ENCODE measurements at regions not wholly inside any gene's neighbourhood (a gene's known extent, or its start where the extent isn't known, plus 50 kb on each side); places are given as distances from the start of the nearest gene placed in this dataset.
A peak's percentile ranks its signal among the peaks of the same experiment; 100 is the strongest.
"Not testable (repeated sequence)": the region's sequence is repeated elsewhere in the genome, so short reads cannot be mapped to it uniquely, and the experiment has no call there.

DNA sequence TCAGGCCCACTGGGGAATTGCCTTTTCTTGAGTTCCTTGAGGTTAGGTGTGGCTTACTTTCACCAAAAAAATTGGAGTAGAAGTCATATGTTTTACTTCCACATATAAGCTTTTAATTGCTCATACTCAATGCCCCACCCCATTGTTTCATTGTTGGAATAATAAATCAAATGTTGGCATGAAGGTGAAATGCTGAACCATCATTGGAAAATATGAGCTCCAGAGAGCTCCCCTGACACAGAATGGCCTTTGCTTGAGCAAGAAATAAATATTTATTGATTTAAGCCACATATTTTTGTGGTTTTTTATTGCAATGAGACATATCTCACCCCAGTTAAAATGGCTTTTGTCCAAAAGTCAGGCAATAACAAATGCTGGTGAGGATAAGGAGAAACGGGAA, 167.3 kb upstream of the SRD5A2 start:
- no peak for ATAC-seq

GRCh38 chr2:31739161-31739560, 158.4 kb upstream of the SRD5A2 start:
- intact Hi-C loops (cut with DNase I): no loop called here
- no peak for ATAC-seq
- DNase-seq: no peak

More for the DNA sequence above, 167.3 kb upstream of the SRD5A2 start:
- no peak for DNase-seq
- intact Hi-C loops (cut with DNase I): no loop called here

- ATAC-seq (no peak), DNase-seq (no peak)
- intact Hi-C loops (cut with DNase I): no loop called here
Measured at GRCh38 chr2:31736695-31737454, 156.1 kb upstream of the SRD5A2 start.

DNA sequence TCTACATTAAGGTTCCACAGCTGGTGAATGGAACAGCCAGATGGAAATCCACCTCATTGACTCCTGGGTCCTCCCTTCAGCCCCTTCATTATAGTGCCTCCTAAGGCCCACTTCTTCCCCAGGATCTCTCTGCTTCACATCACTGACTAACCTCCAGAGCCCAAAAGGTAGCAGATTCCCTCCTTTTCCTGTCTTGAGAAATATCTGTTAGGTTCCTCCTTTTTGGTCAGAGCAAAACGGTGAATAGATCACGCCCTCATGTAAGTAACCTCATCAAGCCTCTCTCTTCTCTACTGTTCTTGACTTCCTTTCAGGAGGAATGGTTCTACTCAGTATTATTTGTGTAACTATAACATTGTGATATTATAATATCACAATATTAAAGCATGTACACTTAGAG, 155.0 kb upstream of the SRD5A2 start:
- DNase-seq (no peak), ATAC-seq (no peak)
- intact Hi-C loops (cut with DNase I): no loop called here

DNA sequence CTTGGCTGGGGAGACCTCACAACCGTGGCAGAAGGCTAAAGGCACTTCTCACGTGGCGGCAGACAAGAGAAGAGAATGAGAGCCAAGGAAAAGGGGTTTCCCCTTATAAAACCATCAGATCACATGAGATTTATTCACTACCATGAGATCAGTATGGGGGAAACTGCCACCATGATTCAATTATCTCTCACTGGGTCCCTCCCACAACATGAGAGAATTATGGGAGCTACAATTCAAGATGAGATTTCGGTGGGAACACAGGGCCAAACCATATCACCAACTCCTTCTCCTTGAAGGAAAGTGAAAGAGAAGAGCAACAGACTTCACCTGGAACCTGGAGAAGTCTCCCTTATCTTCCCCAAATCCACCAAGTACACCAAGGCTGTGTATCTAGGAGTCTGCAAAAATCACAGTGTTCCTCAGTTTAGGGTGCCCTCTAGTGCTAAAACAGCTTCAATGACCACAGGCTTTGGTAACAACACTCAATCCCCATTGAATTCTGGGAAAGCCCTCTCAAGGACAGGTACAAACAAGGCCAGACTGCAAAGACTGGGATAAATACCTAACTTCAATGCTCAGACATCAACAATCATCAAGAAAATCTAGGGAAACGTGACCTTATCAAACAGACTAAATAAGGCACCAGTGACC, 148.8 kb upstream of the SRD5A2 start:
- intact Hi-C loops (cut with DNase I): no loop called here
- DNase-seq: no peak
- no peak for ATAC-seq

DNA sequence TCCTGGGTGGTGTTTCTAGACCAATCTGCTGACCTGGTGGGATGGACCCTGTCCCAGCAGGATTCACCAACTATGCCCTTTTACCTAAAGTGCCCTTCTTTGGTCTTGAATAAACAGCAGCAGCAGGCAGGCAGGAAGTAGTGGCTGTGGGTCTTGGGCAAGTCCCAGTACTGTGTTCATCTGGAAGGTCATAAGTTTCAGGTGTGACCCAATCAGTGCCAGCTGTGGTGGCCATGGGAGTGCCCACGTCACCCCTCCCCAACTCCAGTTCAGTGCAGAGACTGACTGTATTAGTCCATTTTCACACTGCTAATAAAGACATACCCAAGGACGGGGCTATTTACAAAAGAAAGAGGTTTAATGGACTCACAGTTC, 148.3 kb upstream of the SRD5A2 start:
- no peak for DNase-seq
- no peak for ATAC-seq

DNA sequence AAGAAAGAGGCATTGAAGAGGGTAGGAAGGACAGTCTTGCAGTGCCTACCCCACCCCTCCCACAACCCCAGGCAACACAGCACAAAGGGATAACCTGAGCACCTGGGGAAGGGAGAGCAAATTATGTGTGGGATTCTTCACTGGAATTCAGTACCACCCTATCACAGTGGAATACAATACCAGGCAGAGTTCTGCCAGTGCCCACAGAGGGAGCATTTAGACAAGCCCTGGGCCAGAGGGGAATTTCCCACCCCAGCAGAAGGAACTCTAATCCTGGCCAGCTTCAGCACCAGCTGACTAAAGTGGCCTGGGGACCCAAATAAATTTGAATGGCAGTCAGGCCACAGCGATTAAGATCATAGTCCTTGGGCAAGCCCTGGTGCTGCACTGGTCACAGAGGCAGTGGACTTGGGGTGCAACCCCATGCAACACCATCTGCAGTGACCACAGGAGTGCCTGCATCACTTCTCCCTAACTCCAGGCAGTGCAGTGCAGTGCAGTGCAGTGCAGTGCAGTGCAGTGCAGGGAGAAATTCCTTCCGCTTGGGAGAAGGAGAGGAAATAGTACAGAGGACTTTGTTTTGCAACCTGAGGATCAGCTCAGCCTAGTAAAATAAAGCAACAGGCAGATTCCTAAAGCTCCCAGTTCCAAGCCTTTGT, 147.8 kb upstream of the SRD5A2 start:
- ATAC-seq (no peak), DNase-seq (no peak)
- intact Hi-C loops (cut with DNase I): no loop called here

More for the DNA sequence above, 148.3 kb upstream of the SRD5A2 start:
- intact Hi-C loops (cut with DNase I): no loop called here

DNA sequence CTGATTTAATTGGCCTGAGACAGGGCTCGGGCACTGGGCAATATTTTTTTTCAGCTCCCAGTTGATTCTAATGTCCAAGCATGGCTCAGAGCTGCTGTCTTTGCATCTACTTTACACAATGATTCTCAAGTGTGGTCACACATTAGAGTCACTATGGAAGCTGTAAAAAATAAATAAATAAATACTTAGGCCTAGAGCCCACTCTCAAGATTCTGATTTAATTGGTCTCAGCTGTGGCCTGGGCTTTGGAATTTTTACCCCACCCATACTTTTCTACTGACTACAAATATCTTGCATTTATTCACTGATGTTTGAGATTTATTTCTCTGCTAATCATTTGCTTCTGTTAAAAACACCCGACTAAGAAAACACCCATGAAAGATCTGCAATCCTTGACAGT, 145.7 kb upstream of the SRD5A2 start:
- no peak for ATAC-seq

GRCh38 chr2:31725444-31725843, 144.7 kb upstream of the SRD5A2 start:
- intact Hi-C loops (cut with DNase I): no loop called here
- no peak for DNase-seq
- ATAC-seq: no peak

More for the DNA sequence above, 145.7 kb upstream of the SRD5A2 start:
- intact Hi-C loops (cut with DNase I): no loop called here
- DNase-seq: no peak

- DNase-seq (no peak), ATAC-seq (no peak)
- intact Hi-C loops (cut with DNase I): no loop called here
Measured at GRCh38 chr2:31711737-31712136, 131.0 kb upstream of the SRD5A2 start.

- DNase-seq (no peak), ATAC-seq (no peak)
- intact Hi-C loops (cut with DNase I): no loop called here
Measured at GRCh38 chr2:31710121-31710520, 129.4 kb upstream of the SRD5A2 start.

- no peak for DNase-seq
- ATAC-seq: no peak
- intact Hi-C loops (cut with DNase I): no loop called here
Measured at GRCh38 chr2:31707992-31708391, 127.3 kb upstream of the SRD5A2 start.

DNA sequence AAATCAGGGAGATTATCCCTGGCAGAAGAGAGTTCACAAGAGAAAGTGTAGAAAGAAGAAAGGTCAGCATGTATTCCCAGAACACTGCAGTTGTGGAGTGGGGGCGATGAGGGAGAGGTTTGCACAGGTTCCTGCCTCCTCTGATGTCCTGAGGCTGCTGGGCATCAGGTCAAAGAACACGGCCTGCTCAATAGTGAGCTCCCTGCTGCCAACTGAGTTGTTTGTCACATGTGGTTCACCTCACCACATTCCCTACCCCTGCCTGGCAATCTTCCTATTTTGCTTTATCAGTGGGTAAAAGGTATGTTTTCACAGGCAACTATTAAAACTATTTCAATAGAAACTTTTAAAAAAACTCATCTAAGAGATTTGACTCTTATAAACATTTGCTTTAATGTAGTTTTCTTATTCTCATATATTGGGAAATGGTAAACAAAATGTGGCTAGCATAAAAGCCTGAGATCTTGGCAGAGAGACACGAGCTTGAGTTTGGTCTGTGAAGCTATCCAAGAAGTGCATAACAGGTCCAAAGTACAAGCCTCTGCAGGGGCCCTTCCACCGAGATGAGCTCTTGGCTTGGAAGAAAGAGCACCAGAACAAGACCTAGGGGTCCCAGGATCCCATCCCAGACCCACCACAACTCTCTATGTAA, 123.9 kb upstream of the SRD5A2 start:
- intact Hi-C loops (cut with DNase I): no loop called here
- ATAC-seq: peak in 1 of 2 donors; percentile 72
- no peak for DNase-seq

DNA sequence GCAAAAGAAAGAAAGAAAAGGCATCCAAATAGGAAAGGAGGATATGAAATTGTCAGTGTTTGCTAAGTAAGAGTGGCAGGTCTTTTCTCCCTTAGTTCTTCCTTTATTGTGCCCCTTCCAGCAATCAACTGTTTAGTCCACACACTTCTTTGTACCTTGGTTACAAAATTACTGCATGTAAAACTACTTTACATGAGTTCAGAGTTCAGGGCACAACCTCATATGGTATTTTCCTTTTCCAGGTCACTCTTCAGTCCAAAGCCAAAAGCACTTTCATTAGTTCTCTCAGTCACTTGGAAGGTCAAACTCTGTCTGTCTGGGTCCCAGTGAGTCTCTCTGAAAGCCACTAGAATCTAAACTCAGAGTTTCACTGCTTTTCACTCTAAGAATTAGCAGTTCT, 122.5 kb upstream of the SRD5A2 start:
- intact Hi-C loops (cut with DNase I): no loop called here
- ATAC-seq (no peak), DNase-seq (no peak)

GRCh38 chr2:31698722-31699121, 118.0 kb upstream of the SRD5A2 start:
- intact Hi-C loops (cut with DNase I): no loop called here
- no peak for ATAC-seq
- DNase-seq: no peak

DNA sequence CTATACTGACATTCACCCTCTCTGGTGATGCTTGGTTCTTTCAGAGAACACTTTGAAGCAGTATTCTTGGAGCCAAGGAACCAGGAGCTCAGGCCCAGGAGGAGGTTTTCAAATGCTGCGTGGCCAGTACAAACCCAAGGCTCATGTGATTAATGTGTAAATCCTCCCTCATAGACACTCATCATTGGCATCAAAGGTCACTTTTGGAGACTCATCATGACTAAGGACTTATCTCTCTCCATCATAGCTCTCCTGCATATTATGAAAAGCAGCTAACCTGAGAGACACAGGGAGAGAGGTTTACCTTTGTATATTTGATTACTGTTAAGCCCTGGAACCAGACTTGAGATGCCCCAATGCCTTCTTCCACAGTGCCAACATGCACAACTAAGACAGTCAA, 115.3 kb upstream of the SRD5A2 start:
- ATAC-seq (no peak), DNase-seq (no peak)
- intact Hi-C loops (cut with DNase I): no loop called here

DNA sequence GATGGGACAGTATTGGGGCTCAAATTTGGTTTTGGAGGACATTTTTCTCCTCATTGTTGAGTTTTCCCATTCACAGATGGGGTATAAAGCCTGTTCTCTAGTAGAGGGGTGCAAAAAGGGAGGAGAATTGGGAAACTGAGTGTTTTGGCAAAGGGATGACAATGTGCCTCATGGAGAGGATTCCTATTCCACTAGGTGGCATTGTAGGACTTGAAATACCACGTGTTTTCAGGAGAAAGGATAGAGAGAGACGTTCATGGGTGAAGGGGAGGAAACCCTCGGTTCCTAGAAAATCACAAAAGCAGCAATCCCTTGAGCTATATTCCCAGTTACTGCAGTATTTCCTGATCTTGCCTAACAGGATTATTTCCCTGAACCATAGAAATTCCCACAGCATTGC, 113.7 kb upstream of the SRD5A2 start:
- intact Hi-C loops (cut with DNase I): no loop called here
- no peak for DNase-seq
- no peak for ATAC-seq

DNA sequence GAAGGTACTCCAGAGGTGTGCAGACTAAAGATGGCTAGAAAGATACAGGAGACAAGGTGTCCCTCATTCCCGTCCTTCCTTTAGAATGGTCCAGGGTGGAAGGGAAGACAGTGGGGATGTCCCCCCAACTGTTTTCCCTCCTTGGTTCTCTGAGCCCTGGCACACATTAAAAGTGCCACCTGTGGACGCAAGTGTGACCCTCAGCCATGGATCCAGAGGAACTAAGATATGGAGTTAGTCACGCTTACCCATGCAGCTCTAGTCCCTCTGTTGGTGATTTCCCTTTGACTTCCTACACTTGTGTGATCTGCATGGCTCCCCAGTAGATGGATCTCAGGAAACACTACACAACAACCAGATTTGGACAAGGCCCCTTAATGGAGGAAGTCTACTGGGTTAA, 113.1 kb upstream of the SRD5A2 start:
- intact Hi-C loops (cut with DNase I): no loop called here
- DNase-seq (no peak), ATAC-seq (no peak)

DNA sequence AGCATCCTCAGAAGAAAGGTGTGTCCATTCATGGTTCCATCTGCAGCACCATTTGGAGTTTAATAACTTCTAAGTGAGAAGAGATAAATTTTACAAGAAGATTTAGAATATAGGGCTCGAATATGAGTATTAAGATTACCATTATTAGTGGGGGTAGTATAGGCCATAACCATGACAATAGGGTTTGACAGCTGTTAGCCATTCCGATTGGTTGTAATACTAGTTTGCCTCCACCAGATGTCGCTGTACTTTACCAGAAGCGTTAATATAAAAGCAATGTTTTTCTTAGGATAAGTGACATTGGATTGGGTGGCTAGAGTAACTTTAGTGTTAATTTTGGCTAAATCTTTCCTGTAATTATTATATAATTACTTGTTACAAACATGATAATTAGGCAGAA, 107.5 kb upstream of the SRD5A2 start:
- no peak for DNase-seq
- intact Hi-C loops (cut with DNase I): no loop called here
- no peak for ATAC-seq

DNA sequence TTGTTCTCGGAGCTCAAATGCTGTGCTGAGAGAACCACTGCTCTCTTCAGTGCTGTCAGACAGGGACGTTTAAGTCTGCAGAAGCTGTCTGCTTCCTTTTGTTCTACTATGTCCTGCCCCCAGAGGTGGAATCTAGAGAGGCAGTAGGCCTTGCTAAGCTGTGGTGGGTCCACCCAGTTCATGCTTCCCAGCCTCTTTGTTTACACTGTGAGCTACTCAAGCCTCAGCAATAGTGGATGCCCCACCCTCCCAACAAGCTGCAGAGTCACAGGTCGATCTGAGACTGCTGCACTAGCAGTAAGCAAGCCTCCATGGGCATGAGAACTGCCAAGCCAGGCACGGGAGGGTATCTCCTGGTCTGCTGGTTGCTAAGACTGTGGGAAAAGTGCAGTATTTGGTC, 102.8 kb upstream of the SRD5A2 start:
- DNase-seq; intact Hi-C loops (cut with DNase I); ATAC-seq: not testable (repeated sequence)
